ENCODE measurements at regions not wholly inside any gene's neighbourhood (a gene's known extent, or its start where the extent isn't known, plus 50 kb on each side); places are given as distances from the start of the nearest gene placed in this dataset.

DNA sequence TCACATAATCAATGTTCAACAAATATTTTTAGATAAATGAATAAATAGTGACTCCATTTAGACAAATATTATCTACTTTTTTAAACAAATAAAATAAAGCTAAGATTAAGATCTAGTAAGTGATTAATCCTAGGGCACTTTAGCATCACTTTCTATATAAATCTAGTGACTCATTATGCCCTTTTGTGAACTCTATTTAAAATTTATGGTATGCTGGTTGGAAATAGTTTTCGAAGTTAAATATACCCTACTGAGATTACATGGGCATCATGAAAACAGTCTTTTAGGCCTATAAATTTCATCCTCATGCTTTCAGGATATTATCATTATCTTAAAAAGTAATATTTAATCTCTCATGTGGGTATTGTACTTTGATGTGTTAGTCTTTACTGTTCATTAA lies 140.4 kb upstream of the UFL1 start:
- Histone ChIP-seq H3K9ac (ENCODE audit: low read length) (no peak overlapping the region), H3K9me2 (ENCODE audit: low read depth, low read length) (no peaks in the 10 kb centered on the region), H2AFZ (ENCODE audit: low read length) (no peak overlapping the region), H3K4me2 (ENCODE audit: low read length) (no peak overlapping the region), H4K20me1 (ENCODE audit: insufficient read depth, low read length) (no peaks in the 10 kb centered on the region), H3K9me3 (ENCODE audit: low read length) (no peaks in the 10 kb centered on the region), H3K4me3 (ENCODE audit: low read depth, low read length, poor library complexity, severe bottlenecking) (no peak overlapping the region), H3K27me3 (ENCODE audit: insufficient read depth, low read length) (no peaks in the 10 kb centered on the region), H3F3A (ENCODE audit: insufficient read depth, low read length) (no peaks in the 10 kb centered on the region), H3K4me1 (ENCODE audit: insufficient read depth, low read length, severe bottlenecking) (no peaks in the 10 kb centered on the region), H3K79me2 (ENCODE audit: insufficient read depth, low read length) (no peaks in the 10 kb centered on the region), H3K27ac (ENCODE audit: low read depth, low read length, poor library complexity, severe bottlenecking) (no peak overlapping the region), H3K36me3 (ENCODE audit: insufficient read depth, low read length) (no peaks in the 10 kb centered on the region)
- TF ChIP-seq, protein P1, sequence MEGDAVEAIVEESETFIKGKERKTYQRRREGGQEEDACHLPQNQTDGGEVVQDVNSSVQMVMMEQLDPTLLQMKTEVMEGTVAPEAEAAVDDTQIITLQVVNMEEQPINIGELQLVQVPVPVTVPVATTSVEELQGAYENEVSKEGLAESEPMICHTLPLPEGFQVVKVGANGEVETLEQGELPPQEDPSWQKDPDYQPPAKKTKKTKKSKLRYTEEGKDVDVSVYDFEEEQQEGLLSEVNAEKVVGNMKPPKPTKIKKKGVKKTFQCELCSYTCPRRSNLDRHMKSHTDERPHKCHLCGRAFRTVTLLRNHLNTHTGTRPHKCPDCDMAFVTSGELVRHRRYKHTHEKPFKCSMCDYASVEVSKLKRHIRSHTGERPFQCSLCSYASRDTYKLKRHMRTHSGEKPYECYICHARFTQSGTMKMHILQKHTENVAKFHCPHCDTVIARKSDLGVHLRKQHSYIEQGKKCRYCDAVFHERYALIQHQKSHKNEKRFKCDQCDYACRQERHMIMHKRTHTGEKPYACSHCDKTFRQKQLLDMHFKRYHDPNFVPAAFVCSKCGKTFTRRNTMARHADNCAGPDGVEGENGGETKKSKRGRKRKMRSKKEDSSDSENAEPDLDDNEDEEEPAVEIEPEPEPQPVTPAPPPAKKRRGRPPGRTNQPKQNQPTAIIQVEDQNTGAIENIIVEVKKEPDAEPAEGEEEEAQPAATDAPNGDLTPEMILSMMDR (IDR thresholded peaks at IDR 0.05; ENCODE audit: low read length), result no peak
- TF ChIP-seq EZH2 (IDR thresholded peaks at IDR 0.05; ENCODE audit: borderline replicate concordance, low read length), result no peak

DNA sequence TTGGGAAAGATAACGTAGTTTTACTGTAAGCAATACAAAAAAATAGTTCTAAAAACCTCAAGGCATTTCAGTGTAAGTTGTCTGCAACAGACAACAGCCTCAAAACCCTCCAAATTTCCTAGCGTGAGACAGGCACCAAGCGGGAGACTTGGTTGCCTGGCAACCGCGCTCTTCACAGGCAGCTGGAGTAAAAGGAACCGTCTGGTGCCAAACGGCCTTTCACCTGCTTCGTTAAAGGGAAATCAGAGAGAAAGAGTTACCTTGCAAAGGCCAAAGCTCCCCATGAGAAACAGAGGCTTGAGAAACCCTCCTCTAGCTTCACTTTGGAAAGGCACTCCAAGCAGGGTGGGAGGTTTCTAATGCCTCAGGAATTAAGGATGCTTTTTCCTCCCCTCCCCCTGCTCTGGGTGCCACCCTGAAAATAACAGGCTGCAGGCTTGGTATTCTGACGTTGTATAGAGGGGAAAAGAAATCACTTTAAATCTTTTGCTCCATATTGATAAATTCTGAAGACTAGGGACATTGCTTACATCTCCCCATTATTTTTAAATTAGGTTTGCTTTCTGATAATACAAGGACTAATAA lies 129.7 kb upstream of the UFL1 start:
- H3K36me3 ChIP-seq (ENCODE audit: insufficient read depth, low read length), result no peaks in the 10 kb centered on the region

DNA sequence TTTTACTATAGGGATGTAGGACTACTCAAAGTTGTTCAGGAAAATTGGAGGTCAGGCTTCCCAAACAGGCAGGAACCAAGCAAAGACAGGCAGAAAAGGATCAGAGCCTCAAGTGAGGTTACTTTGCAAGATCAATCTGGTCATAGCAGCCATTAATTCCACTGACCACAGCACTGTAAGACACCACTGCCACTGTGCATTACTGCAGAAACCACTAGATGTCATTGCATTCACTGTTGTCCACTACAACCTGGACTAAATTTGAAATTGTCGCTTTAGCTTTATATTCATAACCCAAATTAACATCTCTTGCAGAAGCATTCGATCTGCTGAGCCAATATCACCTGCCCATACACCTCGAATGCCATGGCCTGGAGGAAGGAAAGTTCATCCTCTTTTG lies 126.9 kb upstream of the UFL1 start:
- Histone ChIP-seq H3K36me3 (ENCODE audit: insufficient read depth, low read length) (no peaks in the 10 kb centered on the region), H3K27me3 (ENCODE audit: insufficient read depth, low read length) (no peaks in the 10 kb centered on the region), H3K4me3 (ENCODE audit: low read depth, low read length, poor library complexity, severe bottlenecking) (no peak overlapping the region), H3K9me2 (ENCODE audit: low read depth, low read length) (no peaks in the 10 kb centered on the region), H3K9ac (ENCODE audit: low read length) (no peak overlapping the region), H3K27ac (ENCODE audit: low read depth, low read length, poor library complexity, severe bottlenecking) (no peak overlapping the region), H3K4me2 (ENCODE audit: low read length) (no peak overlapping the region), H3K79me2 (ENCODE audit: insufficient read depth, low read length) (no peaks in the 10 kb centered on the region), H3F3A (ENCODE audit: insufficient read depth, low read length) (no peaks in the 10 kb centered on the region), H2AFZ (ENCODE audit: low read length) (no peak overlapping the region), H3K9me3 (ENCODE audit: low read length) (no peaks in the 10 kb centered on the region), H3K4me1 (ENCODE audit: insufficient read depth, low read length, severe bottlenecking) (no peaks in the 10 kb centered on the region), H4K20me1 (ENCODE audit: insufficient read depth, low read length) (no peaks in the 10 kb centered on the region)
- TF ChIP-seq EZH2 (IDR thresholded peaks at IDR 0.05; ENCODE audit: borderline replicate concordance, low read length), result no peak
- TF ChIP-seq, protein P1 (IDR thresholded peaks at IDR 0.05; ENCODE audit: low read length), result peak; percentile 36

More for the DNA sequence above, 129.7 kb upstream of the UFL1 start:
- no peak overlapping the region for H3K27ac ChIP-seq (ENCODE audit: low read depth, low read length, poor library complexity, severe bottlenecking)
- no peaks in the 10 kb centered on the region for H3K9me2 ChIP-seq (ENCODE audit: low read depth, low read length)
- TF ChIP-seq EZH2 (IDR thresholded peaks at IDR 0.05; ENCODE audit: borderline replicate concordance, low read length), result no peak
- TF ChIP-seq, protein P1 (IDR thresholded peaks at IDR 0.05; ENCODE audit: low read length), result no peak
- no peaks in the 10 kb centered on the region for H4K20me1 ChIP-seq (ENCODE audit: insufficient read depth, low read length)
- H3K9me3 ChIP-seq (ENCODE audit: low read length), result no peaks in the 10 kb centered on the region
- H3K9ac ChIP-seq (ENCODE audit: low read length), result no peak overlapping the region
- no peaks in the 10 kb centered on the region for H3K79me2 ChIP-seq (ENCODE audit: insufficient read depth, low read length)
- H3K4me2 ChIP-seq (ENCODE audit: low read length), result no peak overlapping the region
- H3F3A ChIP-seq (ENCODE audit: insufficient read depth, low read length), result no peaks in the 10 kb centered on the region
- H3K4me1 ChIP-seq (ENCODE audit: insufficient read depth, low read length, severe bottlenecking), result no peaks in the 10 kb centered on the region
- H3K27me3 ChIP-seq (ENCODE audit: insufficient read depth, low read length), result no peaks in the 10 kb centered on the region
- H3K4me3 ChIP-seq (ENCODE audit: low read depth, low read length, poor library complexity, severe bottlenecking), result no peak overlapping the region
- H2AFZ ChIP-seq (ENCODE audit: low read length), result no peak overlapping the region
